Vagina (tissue), 2 donors: ENCODE measurements at regions not wholly inside any gene's neighbourhood (a gene's known extent, or its start where the extent isn't known, plus 50 kb on each side); places are given as distances from the start of the nearest gene placed in this dataset.

Experiments
- POLR2AphosphoS5 ChIP-seq, 2 donors: sonication (generic); formaldehyde crosslinking; IDR thresholded peaks; one replicate each; pipeline ENCODE4 v1.9.0; 2017; ENCODE audit warnings: antibody characterized with exemption in 2 of 2, mild to moderate bottlenecking in 2 of 2, low read depth in 1 of 2; ENCODE audit not compliant: insufficient read depth in 1 of 2
- TF ChIP-seq, protein P1 (sequence below), 3 experiments: fragments of 450-650 bp in 2 of 3; fragments of 200-600 bp in 1 of 3; sonication (generic) in 1 of 3; IDR thresholded peaks; one replicate each; pipeline ENCODE4 v1.5.1; 2017 to 2019; ENCODE audit warnings: antibody characterized with exemption in 3 of 3, mild to moderate bottlenecking in 2 of 3, moderate library complexity in 2 of 3

DNA sequence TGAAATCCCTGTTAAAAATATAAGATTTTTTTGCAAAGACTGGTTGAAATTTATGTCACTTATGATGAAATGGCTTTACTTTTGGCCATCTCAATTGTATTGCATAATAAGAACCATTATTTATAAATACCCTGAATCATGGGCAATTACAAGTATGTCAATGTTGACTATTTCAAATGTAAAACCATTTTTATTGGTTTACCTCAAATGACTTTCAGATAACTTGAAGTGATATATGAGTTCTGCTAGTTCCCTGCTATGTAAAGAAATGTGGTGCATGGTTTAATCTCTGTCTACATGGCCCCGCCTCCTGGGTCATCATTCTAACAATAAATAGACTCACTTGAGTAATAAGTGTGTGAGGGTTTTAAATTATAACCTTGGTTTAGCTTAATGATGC, 275.6 kb upstream of the PREP start:
- TF ChIP-seq POLR2AphosphoS5 (IDR thresholded peaks at IDR 0.05; ENCODE audit: insufficient read depth in 1 of 2, low read depth in 1 of 2): no peak
- TF ChIP-seq, protein P1, sequence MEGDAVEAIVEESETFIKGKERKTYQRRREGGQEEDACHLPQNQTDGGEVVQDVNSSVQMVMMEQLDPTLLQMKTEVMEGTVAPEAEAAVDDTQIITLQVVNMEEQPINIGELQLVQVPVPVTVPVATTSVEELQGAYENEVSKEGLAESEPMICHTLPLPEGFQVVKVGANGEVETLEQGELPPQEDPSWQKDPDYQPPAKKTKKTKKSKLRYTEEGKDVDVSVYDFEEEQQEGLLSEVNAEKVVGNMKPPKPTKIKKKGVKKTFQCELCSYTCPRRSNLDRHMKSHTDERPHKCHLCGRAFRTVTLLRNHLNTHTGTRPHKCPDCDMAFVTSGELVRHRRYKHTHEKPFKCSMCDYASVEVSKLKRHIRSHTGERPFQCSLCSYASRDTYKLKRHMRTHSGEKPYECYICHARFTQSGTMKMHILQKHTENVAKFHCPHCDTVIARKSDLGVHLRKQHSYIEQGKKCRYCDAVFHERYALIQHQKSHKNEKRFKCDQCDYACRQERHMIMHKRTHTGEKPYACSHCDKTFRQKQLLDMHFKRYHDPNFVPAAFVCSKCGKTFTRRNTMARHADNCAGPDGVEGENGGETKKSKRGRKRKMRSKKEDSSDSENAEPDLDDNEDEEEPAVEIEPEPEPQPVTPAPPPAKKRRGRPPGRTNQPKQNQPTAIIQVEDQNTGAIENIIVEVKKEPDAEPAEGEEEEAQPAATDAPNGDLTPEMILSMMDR (IDR thresholded peaks at IDR 0.05): no peak
